Aorta (tissue), 5 donors: ENCODE measurements at regions not wholly inside any gene's neighbourhood (a gene's known extent, or its start where the extent isn't known, plus 50 kb on each side); places are given as distances from the start of the nearest gene placed in this dataset.
A peak's percentile ranks its signal among the peaks of the same experiment; 100 is the strongest.

Experiments
- ATAC-seq: fragments of 200-7000 bp; cut with Tn5 transposase; one replicate; pipeline ENCODE4 v1.9.1; 2022; ENCODE audit warnings: moderate library complexity; ENCODE audit not compliant: low FRiP score
- DNase-seq, 2 donors: peaks; one replicate each; pipeline ENCODE4 v3.0.0-alpha.2; 2020
- H3K27ac ChIP-seq, 2 donors: one replicate each; pipeline ENCODE4 v1.5.1; 2013; ENCODE audit warnings: low read length in 2 of 2, mild to moderate bottlenecking in 2 of 2, moderate library complexity in 2 of 2, control low read depth in 1 of 2, inconsistent platforms in 1 of 2, low read depth in 1 of 2
- H3K27me3 ChIP-seq, 2 donors: one replicate each; pipeline ENCODE4 v1.6.1; 2013; ENCODE audit warnings: control low read depth in 1 of 2, low read length in 1 of 2, mild to moderate bottlenecking in 1 of 2, moderate library complexity in 1 of 2; ENCODE audit not compliant: insufficient read depth in 2 of 2, control insufficient read depth in 1 of 2
- H3K36me3 ChIP-seq, 2 donors: one replicate each; pipeline ENCODE4 v1.6.1; 2013; ENCODE audit warnings: control low read depth in 1 of 2, low read length in 1 of 2, mild to moderate bottlenecking in 1 of 2; ENCODE audit not compliant: insufficient read depth in 2 of 2, control insufficient read depth in 1 of 2
- H3K4me1 ChIP-seq, 2 donors: one replicate each; pipeline ENCODE4 v1.6.1; 2013; ENCODE audit warnings: low read length in 2 of 2, control low read depth in 1 of 2, mild to moderate bottlenecking in 1 of 2, moderate library complexity in 1 of 2; ENCODE audit not compliant: insufficient read depth in 2 of 2, control insufficient read depth in 1 of 2
- H3K4me3 ChIP-seq, 2 donors: one replicate each; pipeline ENCODE4 v1.5.1; 2013; ENCODE audit warnings: low read length in 2 of 2, control low read depth in 1 of 2, mild to moderate bottlenecking in 1 of 2
- H3K9me3 ChIP-seq: one replicate; pipeline ENCODE4 v1.6.1; 2013; ENCODE audit warnings: mild to moderate bottlenecking, low read length; ENCODE audit not compliant: control insufficient read depth
- WGBS, 2 donors: extraction: QIAGEN DNeasy Blood & Tissue Kit; methylation state at CpG; one replicate each; pipeline ENCODE4 v1.1.7; 2013; 5-methylcytosine and 5-hydroxymethylcytosine counted together
- intact Hi-C, 2 donors: fragments of 100-400 bp; cut with DNase I; formaldehyde crosslinking; loops; one replicate each; pipeline versions ENCODE4 v1.14.2 to v1.15.0; 2022
- donor health status: healthy with polysubstance abuse.
- donor health status: Bipolar disorder and iron deficiency.
- donor health status: DM: no; HTN: no; CAD: no.
- donor health status: DM: no; HTN: no; CAD: no.
- donor health status: DM: yes; HTN: yes; CAD: no.

GRCh38 chr6:167392631-167393316 lies 67.9 kb downstream of the TTLL2 start:
- H3K27me3 ChIP-seq: no peaks in the 10 kb centered on the region
- WGBS, 2 donors: 85 to 94% methylated on average over 7 to 13 of the region's 13 CpGs
- H3K9me3 ChIP-seq: no peaks in the 10 kb centered on the region
- no peaks in the 10 kb centered on the region for H3K36me3 ChIP-seq
- ATAC-seq (peak; percentile 21), DNase-seq (no peak)
- no peaks in the 10 kb centered on the region for H3K4me1 ChIP-seq
- no peak overlapping the region for H3K27ac ChIP-seq
- intact Hi-C loops: loop anchor here in 1 of 2 donors (10.0 kb wide), 1 partner anchor 152 kb away; no protein-coding TSS in a partner anchor
- H3K4me3 ChIP-seq: no peak overlapping the region

- Histone ChIP-seq H3K9me3 (no peaks in the 10 kb centered on the region), H3K27me3 (no peaks in the 10 kb centered on the region), H3K27ac (no peak overlapping the region), H3K4me1 (no peaks in the 10 kb centered on the region), H3K4me3 (no peak overlapping the region), H3K36me3 (no peaks in the 10 kb centered on the region)
- no peak for DNase-seq
- intact Hi-C loops: loop anchor here in 1 of 2 donors (10.0 kb wide), 1 partner anchor 151 kb away; no protein-coding TSS in a partner anchor
- ATAC-seq: no peak
- 92 to 93% methylated on average over 7 of the region's 7 CpGs for WGBS, 2 donors
Measured at GRCh38 chr6:167393731-167394130, 68.8 kb downstream of the TTLL2 start.

- H3K4me3 ChIP-seq: no peak overlapping the region
- ATAC-seq: peak; percentile 70
- no peaks in the 10 kb centered on the region for H3K4me1 ChIP-seq
- WGBS, 2 donors: 4 to 10% methylated on average over 8 of the region's 8 CpGs
- intact Hi-C loops: loop anchor here in 1 of 2 donors (10.0 kb wide), 1 partner anchor 150 kb away; no protein-coding TSS in a partner anchor
- no peaks in the 10 kb centered on the region for H3K36me3 ChIP-seq
- H3K9me3 ChIP-seq: no peaks in the 10 kb centered on the region
- peak in 1 of 2 donors; percentile 67 for DNase-seq
- H3K27me3 ChIP-seq: no peaks in the 10 kb centered on the region
- no peak overlapping the region for H3K27ac ChIP-seq
Measured at GRCh38 chr6:167394339-167394738, 69.5 kb downstream of the TTLL2 start.

GRCh38 chr6:167394820-167395219 lies 69.9 kb downstream of the TTLL2 start:
- H3K9me3 ChIP-seq: no peaks in the 10 kb centered on the region
- no peak overlapping the region for H3K4me3 ChIP-seq
- intact Hi-C loops: loop anchor here in 1 of 2 donors (10.0 kb wide), 1 partner anchor 150 kb away; no protein-coding TSS in a partner anchor
- DNase-seq: no peak
- 74 to 88% methylated on average over 19 of the region's 19 CpGs for WGBS, 2 donors
- no peak overlapping the region for H3K27ac ChIP-seq
- H3K27me3 ChIP-seq: no peaks in the 10 kb centered on the region
- H3K36me3 ChIP-seq: no peaks in the 10 kb centered on the region
- H3K4me1 ChIP-seq: no peaks in the 10 kb centered on the region
- ATAC-seq: no peak

GRCh38 chr6:167396068-167396658 lies 71.3 kb downstream of the TTLL2 start:
- Histone ChIP-seq H3K27ac (no peak overlapping the region), H3K27me3 (no peaks in the 10 kb centered on the region), H3K9me3 (no peaks in the 10 kb centered on the region), H3K36me3 (no peaks in the 10 kb centered on the region), H3K4me1 (no peaks in the 10 kb centered on the region), H3K4me3 (no peak overlapping the region)
- no peak for ATAC-seq
- WGBS, 2 donors: 71 to 76% methylated on average over 16 of the region's 16 CpGs
- DNase-seq: no peak
- intact Hi-C loops: loop anchor here in 1 of 2 donors (10.0 kb wide), 1 partner anchor 149 kb away; no protein-coding TSS in a partner anchor

- Histone ChIP-seq H3K9me3 (no peaks in the 10 kb centered on the region), H3K27me3 (no peaks in the 10 kb centered on the region), H3K4me3 (no peak overlapping the region), H3K36me3 (no peaks in the 10 kb centered on the region), H3K27ac (no peak overlapping the region), H3K4me1 (no peaks in the 10 kb centered on the region)
- 78 to 82% methylated on average over 23 of the region's 23 CpGs for WGBS, 2 donors
- DNase-seq (no peak), ATAC-seq (no peak)
- intact Hi-C loops: loop anchor here in 1 of 2 donors (10.0 kb wide), 1 partner anchor 148 kb away; no protein-coding TSS in a partner anchor
Measured at GRCh38 chr6:167396659-167397490, 72.0 kb downstream of the TTLL2 start.

- no peaks in the 10 kb centered on the region for H3K27me3 ChIP-seq
- no peaks in the 10 kb centered on the region for H3K36me3 ChIP-seq
- no peaks in the 10 kb centered on the region for H3K9me3 ChIP-seq
- H3K4me3 ChIP-seq: no peak overlapping the region
- intact Hi-C loops: loop anchor here in 1 of 2 donors (10.0 kb wide), 1 partner anchor 147 kb away; no protein-coding TSS in a partner anchor
- 98 to 99% methylated on average over 6 of the region's 6 CpGs for WGBS, 2 donors
- ATAC-seq: no peak
- no peak overlapping the region for H3K27ac ChIP-seq
- DNase-seq: no peak
- no peaks in the 10 kb centered on the region for H3K4me1 ChIP-seq
Measured at GRCh38 chr6:167397712-167398111, 72.8 kb downstream of the TTLL2 start.

- no peak overlapping the region for H3K4me3 ChIP-seq
- 92 to 93% methylated on average over 14 of the region's 14 CpGs for WGBS, 2 donors
- no peak for ATAC-seq
Measured at GRCh38 chr6:167398214-167399050, 73.5 kb downstream of the TTLL2 start.

More at GRCh38 chr6:167398214-167399050, 73.5 kb downstream of the TTLL2 start:
- Histone ChIP-seq H3K4me1 (no peaks in the 10 kb centered on the region), H3K27me3 (no peaks in the 10 kb centered on the region), H3K27ac (no peak overlapping the region), H3K9me3 (no peaks in the 10 kb centered on the region), H3K36me3 (no peaks in the 10 kb centered on the region)
- intact Hi-C loops: loop anchor here in 1 of 2 donors (10.0 kb wide), 1 partner anchor 146 kb away; no protein-coding TSS in a partner anchor
- DNase-seq: no peak
